Adipocyte (in vitro differentiated cells): ENCODE measurements at regions not wholly inside any gene's neighbourhood (a gene's known extent, or its start where the extent isn't known, plus 50 kb on each side); places are given as distances from the start of the nearest gene placed in this dataset.

Experiments
- DNase-seq: peaks from one replicate; pipeline ENCODE4 v3.0.0-alpha.2; 2015; ENCODE audit warnings: low read depth
- H3K27me3 ChIP-seq: replicated peaks from 2 replicates; pipeline ENCODE4 v1.7.0; 2013; ENCODE audit warnings: mild to moderate bottlenecking, low read length, moderate library complexity; ENCODE audit not compliant: control insufficient read depth, insufficient read depth
- H3K36me3 ChIP-seq: 2 replicates; pipeline ENCODE4 v1.7.0; 2013; ENCODE audit warnings: low read length, mild to moderate bottlenecking, moderate library complexity; ENCODE audit not compliant: control insufficient read depth, insufficient read depth, severe bottlenecking
- H3K4me1 ChIP-seq: 2 replicates; pipeline ENCODE4 v1.7.0; 2013; ENCODE audit warnings: mild to moderate bottlenecking, low read length, moderate library complexity; ENCODE audit not compliant: control insufficient read depth, insufficient read depth
- H3K4me3 ChIP-seq: 2 replicates; pipeline ENCODE4 v1.7.0; 2013; ENCODE audit warnings: mild to moderate bottlenecking, low read length, moderate library complexity
- H3K9ac ChIP-seq: 2 replicates; pipeline ENCODE4 v1.7.0; 2013; ENCODE audit warnings: mild to moderate bottlenecking, low read length, moderate library complexity
- H3K9me3 ChIP-seq: 2 replicates; pipeline ENCODE4 v1.7.0; 2013; ENCODE audit warnings: mild to moderate bottlenecking, low read length, moderate library complexity; ENCODE audit not compliant: control insufficient read depth

- DNase-seq, result no peak
- H3K9ac ChIP-seq, result no peak overlapping the region
- no peak overlapping the region for H3K4me3 ChIP-seq
- H3K27me3 ChIP-seq, result no peaks in the 10 kb centered on the region
- H3K4me1 ChIP-seq, result no peaks in the 10 kb centered on the region
- H3K9me3 ChIP-seq, result no peaks in the 10 kb centered on the region
- no peaks in the 10 kb centered on the region for H3K36me3 ChIP-seq
These were observed 548.5 kb upstream of the ZNF462 start for GRCh38 chr9:106314476-106314875.

GRCh38 chr9:106321394-106322180, 541.4 kb upstream of the ZNF462 start:
- DNase-seq, result no peak
- Histone ChIP-seq H3K27me3 (no peaks in the 10 kb centered on the region), H3K4me3 (no peak overlapping the region), H3K9me3 (no peaks in the 10 kb centered on the region), H3K9ac (no peak overlapping the region), H3K36me3 (no peaks in the 10 kb centered on the region), H3K4me1 (no peaks in the 10 kb centered on the region)

- Histone ChIP-seq H3K27me3 (no peaks in the 10 kb centered on the region), H3K9me3 (no peaks in the 10 kb centered on the region), H3K9ac (no peak overlapping the region), H3K4me3 (no peak overlapping the region), H3K4me1 (no peaks in the 10 kb centered on the region), H3K36me3 (no peaks in the 10 kb centered on the region)
- no peak for DNase-seq
These were observed 540.2 kb upstream of the ZNF462 start for GRCh38 chr9:106322706-106323245.

GRCh38 chr9:106324053-106324585, 538.8 kb upstream of the ZNF462 start:
- Histone ChIP-seq H3K36me3 (no peaks in the 10 kb centered on the region), H3K4me3 (no peak overlapping the region), H3K9ac (no peak overlapping the region), H3K9me3 (no peaks in the 10 kb centered on the region), H3K27me3 (no peaks in the 10 kb centered on the region), H3K4me1 (no peaks in the 10 kb centered on the region)
- DNase-seq, result no peak

- DNase-seq, result no peak
- Histone ChIP-seq H3K4me3 (no peak overlapping the region), H3K4me1 (no peaks in the 10 kb centered on the region), H3K9me3 (no peaks in the 10 kb centered on the region), H3K27me3 (no peaks in the 10 kb centered on the region), H3K36me3 (no peaks in the 10 kb centered on the region), H3K9ac (no peak overlapping the region)
These were observed 538.2 kb upstream of the ZNF462 start for GRCh38 chr9:106324591-106325280.

GRCh38 chr9:106326493-106326892, 536.5 kb upstream of the ZNF462 start:
- no peaks in the 10 kb centered on the region for H3K36me3 ChIP-seq
- no peaks in the 10 kb centered on the region for H3K9me3 ChIP-seq
- H3K27me3 ChIP-seq, result no peaks in the 10 kb centered on the region
- H3K9ac ChIP-seq, result no peak overlapping the region
- no peaks in the 10 kb centered on the region for H3K4me1 ChIP-seq
- no peak for DNase-seq
- no peak overlapping the region for H3K4me3 ChIP-seq

GRCh38 chr9:106333481-106333880, 529.5 kb upstream of the ZNF462 start:
- no peak overlapping the region for H3K4me3 ChIP-seq
- no peak for DNase-seq
- H3K4me1 ChIP-seq, result no peaks in the 10 kb centered on the region
- no peak overlapping the region for H3K9ac ChIP-seq
- no peaks in the 10 kb centered on the region for H3K36me3 ChIP-seq
- no peaks in the 10 kb centered on the region for H3K27me3 ChIP-seq
- no peaks in the 10 kb centered on the region for H3K9me3 ChIP-seq

GRCh38 chr9:106334081-106334480, 528.9 kb upstream of the ZNF462 start:
- no peaks in the 10 kb centered on the region for H3K4me1 ChIP-seq
- no peak for DNase-seq
- H3K4me3 ChIP-seq, result no peak overlapping the region
- H3K9me3 ChIP-seq, result no peaks in the 10 kb centered on the region
- no peak overlapping the region for H3K9ac ChIP-seq
- no peaks in the 10 kb centered on the region for H3K36me3 ChIP-seq
- no peaks in the 10 kb centered on the region for H3K27me3 ChIP-seq

- H3K9ac ChIP-seq, result no peak overlapping the region
- DNase-seq, result no peak
- H3K4me1 ChIP-seq, result no peaks in the 10 kb centered on the region
- peaks cover 3% of the 10 kb centered on the region for H3K9me3 ChIP-seq
- no peaks in the 10 kb centered on the region for H3K36me3 ChIP-seq
- no peaks in the 10 kb centered on the region for H3K27me3 ChIP-seq
- no peak overlapping the region for H3K4me3 ChIP-seq
These were observed 523.1 kb upstream of the ZNF462 start for GRCh38 chr9:106339882-106340281.

- Histone ChIP-seq H3K27me3 (no peaks in the 10 kb centered on the region), H3K36me3 (no peaks in the 10 kb centered on the region), H3K4me1 (no peaks in the 10 kb centered on the region), H3K4me3 (no peak overlapping the region), H3K9ac (no peak overlapping the region), H3K9me3 (no peaks in the 10 kb centered on the region)
- no peak for DNase-seq
These were observed 512.2 kb upstream of the ZNF462 start for GRCh38 chr9:106350777-106351176.

- no peak for DNase-seq
- H3K27me3 ChIP-seq, result no peaks in the 10 kb centered on the region
- H3K9me3 ChIP-seq, result no peaks in the 10 kb centered on the region
- no peaks in the 10 kb centered on the region for H3K36me3 ChIP-seq
- H3K4me3 ChIP-seq, result no peak overlapping the region
- no peak overlapping the region for H3K9ac ChIP-seq
- H3K4me1 ChIP-seq, result no peaks in the 10 kb centered on the region
These were observed 506.0 kb upstream of the ZNF462 start for GRCh38 chr9:106356924-106357323.
